ENCODE measurements at regions not wholly inside any gene's neighbourhood (a gene's known extent, or its start where the extent isn't known, plus 50 kb on each side); places are given as distances from the start of the nearest gene placed in this dataset.
"Not testable (repeated sequence)": the region's sequence is repeated elsewhere in the genome, so short reads cannot be mapped to it uniquely, and the experiment has no call there.

DNA sequence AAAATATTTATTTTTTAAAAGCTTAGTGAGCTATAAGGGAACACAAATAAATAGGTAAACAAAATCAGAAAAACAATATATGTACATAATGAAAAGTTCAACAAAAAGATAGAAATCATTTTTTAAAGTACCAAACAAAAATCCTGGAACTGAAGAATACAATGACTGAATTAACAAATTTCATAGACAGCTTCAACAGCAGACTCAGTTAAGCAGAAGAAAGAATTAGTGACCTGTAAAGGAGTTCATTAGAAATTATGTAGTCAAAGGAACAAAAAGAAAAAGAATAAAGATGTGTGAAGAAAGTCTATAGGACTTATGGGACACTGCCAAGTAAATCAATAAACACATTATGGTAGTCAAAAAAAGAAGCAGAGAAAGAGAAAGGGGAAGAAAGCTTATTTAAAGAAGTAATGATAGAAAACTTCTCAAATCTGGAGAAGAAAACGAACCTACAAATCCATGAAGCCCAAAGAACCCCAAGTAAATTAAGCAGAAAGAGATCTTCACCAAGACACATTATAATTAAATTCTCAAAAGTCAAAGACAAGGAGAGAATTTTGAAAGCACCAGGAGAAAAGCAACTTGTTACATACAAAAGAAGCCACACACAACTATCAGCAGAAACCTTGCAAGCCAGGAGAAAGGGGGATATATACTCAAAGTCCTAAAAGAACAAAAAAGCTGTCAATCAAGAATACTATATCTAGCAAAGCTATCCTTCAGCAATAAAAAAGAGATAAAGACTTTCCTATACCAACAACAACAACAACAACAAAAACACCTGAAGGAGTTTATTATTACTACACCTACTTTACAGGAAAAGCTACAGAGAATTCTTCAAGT, 338.9 kb downstream of the PTTG2 start:
- DNase-seq (ENCODE audit: insufficient read length, low spot score) (no peak), FAIRE-seq (no peak)
- TF ChIP-seq POLR2A (IDR thresholded peaks at IDR 0.05; ENCODE audit: low read depth, low read length): no peak

DNA sequence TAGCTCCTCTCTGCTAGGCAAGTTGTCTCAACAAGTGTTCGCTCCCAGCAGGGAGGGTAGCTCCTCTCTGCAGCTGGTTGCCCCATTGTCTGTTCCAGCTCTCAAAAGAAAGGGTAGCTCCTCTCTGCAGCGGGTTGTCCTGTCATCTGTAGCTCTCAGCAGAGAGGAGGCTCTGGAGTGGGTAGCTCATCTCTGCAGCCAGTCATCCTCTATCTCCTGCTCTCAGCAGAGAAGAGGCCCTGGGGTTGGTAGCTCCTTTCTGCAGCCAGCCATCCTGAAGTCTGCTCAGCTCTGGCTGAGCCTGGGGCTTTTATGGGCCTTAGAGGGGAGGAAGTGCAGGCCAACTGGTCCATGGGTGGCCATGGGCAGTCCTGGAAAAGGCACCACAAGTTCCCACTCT, 342.7 kb downstream of the PTTG2 start:
- DNase-seq (ENCODE audit: insufficient read length, low spot score) (no peak), FAIRE-seq (no peak)
- TF ChIP-seq POLR2A (IDR thresholded peaks at IDR 0.05; ENCODE audit: low read depth, low read length): no peak

DNA sequence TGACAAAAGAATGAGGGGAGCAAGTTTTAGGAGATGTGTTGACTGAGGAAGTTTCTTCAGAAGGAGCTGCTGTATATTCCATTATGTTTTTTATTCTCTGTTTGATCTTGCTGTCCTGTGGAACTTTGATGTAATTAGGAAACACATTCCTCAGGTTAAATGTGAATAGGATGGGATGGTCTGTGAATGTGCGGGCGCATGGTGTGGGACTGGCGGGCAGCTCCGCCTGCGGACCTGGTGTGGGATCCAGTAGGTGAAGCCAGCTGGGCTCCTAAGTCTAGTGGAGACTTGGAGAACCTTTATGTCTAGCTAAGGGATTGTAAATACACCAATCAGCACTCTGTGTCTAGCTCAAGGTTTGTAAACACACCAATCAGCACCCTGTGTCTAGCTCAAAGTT, 344.3 kb downstream of the PTTG2 start:
- FAIRE-seq: not testable (repeated sequence)

DNA sequence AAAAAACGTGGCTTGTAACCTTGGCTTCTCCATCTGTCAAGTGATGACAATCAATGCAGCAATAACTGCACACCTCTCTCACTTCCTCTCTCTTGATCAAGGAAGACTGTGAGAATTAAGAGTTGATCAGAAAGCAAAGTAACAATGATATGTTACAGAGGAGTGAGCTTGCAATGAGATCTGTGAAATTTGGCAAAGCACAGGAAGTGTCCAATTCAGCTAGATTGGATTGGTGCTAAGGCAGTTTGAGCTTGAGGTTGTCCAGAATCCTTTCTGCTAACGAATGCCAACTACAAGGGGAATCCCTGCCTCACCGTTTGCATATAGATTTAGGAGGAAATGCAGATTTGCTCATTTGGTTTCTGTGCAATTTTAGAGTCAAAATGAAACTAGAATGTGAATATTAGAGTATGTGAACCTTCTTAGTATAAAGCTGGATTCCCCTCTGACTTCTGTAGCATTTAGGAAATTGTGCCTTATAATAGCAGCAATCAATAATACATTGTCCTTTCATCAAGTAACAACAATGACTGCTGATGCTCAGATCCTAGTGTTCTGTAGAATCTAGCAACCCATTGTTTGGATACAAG, 346.4 kb downstream of the PTTG2 start:
- no peak for TF ChIP-seq POLR2A (IDR thresholded peaks at IDR 0.05; ENCODE audit: low read depth, low read length)
- no peak for FAIRE-seq
- no peak for DNase-seq (ENCODE audit: insufficient read length, low spot score)

More for the DNA sequence above, 344.3 kb downstream of the PTTG2 start:
- not testable (repeated sequence) for DNase-seq (ENCODE audit: insufficient read length, low spot score)

DNA sequence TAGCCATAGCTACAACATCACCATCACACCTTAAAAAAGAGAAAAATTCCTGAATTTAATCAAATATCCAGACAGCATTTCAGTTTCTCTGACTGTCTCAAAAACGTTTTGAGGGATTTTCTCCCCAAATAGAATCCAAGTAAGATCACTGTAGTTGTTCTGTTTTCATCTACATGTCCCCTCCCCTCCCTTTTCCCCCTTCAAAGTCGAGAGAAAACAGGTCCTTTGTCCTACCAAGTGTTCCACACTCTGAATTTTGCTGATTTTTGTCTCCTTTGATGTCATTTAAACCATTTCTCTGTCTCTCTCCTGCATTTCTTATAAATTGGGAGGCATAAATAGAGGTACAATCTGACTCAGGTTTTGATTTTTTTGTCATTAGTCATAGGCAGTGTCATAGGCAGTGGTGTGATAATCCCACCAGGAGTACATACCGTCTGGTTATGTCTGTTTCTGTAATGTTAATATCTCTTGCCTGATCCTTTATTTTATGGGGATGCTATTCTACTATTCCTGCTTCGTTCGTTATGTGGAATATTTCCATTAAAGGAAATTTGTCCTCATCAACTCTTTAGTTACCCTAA, 348.6 kb downstream of the PTTG2 start:
- TF ChIP-seq POLR2A (IDR thresholded peaks at IDR 0.05; ENCODE audit: low read depth, low read length): no peak
- FAIRE-seq (peak; percentile 52), DNase-seq (ENCODE audit: insufficient read length, low spot score) (no peak)

DNA sequence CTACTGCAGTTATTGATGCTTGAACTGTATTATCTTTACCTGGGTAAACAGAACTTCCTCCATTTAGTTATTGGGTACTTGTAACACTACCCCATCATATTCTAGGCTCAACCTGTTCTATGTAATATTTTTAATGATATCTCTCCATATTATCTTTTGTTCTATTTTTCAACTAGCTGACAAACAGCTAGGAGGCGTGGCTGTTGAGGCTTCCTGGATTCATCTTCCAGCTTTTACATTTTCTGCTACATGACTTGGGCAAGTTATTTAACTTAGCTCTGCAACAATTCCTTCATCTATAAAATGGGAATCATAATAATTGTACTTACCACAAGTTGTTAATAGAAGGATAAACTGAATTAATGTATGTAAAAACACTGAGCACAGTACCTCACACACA, 349.3 kb downstream of the PTTG2 start:
- DNase-seq (ENCODE audit: insufficient read length, low spot score) (no peak), FAIRE-seq (no peak)
- no peak for TF ChIP-seq POLR2A (IDR thresholded peaks at IDR 0.05; ENCODE audit: low read depth, low read length)

DNA sequence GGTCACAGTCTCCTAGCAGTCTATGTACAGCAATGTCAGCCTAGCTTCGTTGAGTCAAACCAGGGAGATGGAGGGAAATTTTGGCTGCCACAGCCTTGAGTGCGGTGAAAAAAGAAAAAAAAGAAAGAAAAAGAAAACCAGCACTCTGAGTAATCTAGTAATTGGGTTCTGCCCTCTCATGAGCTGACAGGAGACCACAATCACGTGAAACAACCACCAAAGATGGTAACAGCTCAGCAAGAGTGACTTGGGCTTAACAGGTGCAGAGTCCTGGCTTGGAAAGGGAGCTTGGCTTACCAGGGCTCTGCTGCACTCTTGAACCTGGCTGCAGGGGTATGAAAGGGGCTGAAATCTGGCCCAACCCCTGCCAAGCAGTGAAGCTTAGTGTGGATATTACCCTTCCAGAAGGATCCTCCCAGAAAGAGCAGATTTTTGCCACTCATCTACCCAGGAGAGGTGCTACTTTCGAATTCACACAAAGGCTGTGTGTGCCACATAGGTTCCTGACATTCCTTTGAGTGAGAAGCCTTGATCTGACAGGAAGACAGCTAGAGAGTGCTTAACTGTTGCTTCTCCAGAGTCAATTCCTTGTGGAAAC, 350.3 kb downstream of the PTTG2 start:
- DNase-seq (ENCODE audit: insufficient read length, low spot score): no peak
- TF ChIP-seq POLR2A (IDR thresholded peaks at IDR 0.05; ENCODE audit: low read depth, low read length): no peak
- FAIRE-seq: no peak

DNA sequence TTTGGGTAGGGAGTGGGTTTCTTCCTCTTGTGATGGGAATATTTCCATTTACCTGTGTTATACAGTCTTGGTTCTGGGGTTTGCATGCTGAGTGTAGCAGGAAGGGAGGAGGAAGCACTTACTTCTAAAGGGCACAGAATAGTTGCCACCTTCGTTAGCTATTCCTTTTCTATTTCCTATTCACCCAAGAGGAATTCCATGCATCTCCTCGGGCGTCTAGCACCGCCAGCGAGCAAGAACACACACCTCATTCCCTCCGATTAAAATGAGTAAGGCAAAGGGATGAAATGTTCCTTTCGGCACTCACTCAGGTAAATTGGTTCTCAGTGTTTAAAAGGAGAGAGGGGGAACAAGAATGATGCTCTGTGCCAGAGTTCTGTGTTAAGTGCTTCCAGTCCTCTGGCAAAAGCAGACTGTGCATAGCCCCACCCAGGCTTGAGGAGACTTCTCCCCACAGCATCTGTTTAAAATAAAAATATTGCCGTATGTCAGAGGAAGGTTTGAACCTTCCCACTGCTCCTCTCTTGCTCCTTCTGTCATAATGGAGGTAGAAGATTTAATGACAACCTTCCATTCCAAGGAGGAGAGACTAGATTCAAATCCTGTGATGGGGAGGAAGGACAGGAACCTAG, 351.4 kb downstream of the PTTG2 start:
- no peak for TF ChIP-seq POLR2A (IDR thresholded peaks at IDR 0.05; ENCODE audit: low read depth, low read length)
- FAIRE-seq (no peak), DNase-seq (ENCODE audit: insufficient read length, low spot score) (no peak)

DNA sequence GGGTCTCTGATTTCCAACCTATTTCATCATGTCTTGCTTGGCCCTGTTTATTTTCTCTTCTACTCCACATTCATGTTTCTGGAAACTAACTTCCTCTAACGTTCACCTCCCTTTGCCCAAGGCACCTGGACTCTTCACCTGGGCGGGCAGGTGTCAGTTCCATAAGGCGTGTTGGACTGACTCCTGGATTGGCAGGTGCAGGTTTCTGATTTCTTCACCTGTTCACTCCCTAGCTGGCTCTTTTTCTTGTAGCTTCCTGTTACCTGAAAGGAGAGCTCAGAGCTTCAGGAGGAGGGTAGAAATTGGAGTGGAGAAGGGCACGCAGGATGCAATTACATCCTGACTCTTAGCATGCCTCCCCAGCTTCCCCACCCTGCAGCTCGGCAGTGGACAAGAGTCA, 350.8 kb upstream of the KLF3 start:
- no peak for FAIRE-seq
- no peak for TF ChIP-seq POLR2A (IDR thresholded peaks at IDR 0.05; ENCODE audit: low read depth, low read length)
- DNase-seq (ENCODE audit: insufficient read length, low spot score): no peak

DNA sequence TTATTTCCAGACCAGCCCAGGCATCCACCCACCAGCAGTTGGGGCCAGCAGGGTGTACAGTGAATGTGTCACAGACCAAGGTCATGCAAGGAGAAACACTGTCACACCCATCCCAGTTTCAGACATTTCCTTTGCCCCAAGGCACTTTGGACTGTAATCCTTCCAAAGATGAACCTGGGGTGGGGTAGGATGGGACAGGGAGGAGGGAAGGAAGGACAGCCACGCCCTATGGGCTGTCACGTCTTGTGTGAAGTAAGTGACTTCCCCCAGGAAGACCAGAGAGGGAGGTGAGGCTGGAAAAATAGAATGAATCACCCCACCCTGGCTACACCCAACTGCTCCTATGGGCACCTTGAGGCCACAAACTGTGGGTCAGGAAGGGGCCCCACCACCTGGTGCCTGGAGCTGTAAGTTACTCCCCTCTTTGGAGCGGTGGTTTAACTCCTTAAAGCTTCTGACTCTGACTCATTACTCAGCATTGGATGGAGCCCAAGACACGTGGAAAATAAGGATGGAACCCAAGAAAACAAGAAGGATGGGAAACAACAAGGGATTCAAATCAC, 349.9 kb upstream of the KLF3 start:
- no peak for TF ChIP-seq POLR2A (IDR thresholded peaks at IDR 0.05; ENCODE audit: low read depth, low read length)
- DNase-seq (ENCODE audit: insufficient read length, low spot score): peak; percentile 35

DNA sequence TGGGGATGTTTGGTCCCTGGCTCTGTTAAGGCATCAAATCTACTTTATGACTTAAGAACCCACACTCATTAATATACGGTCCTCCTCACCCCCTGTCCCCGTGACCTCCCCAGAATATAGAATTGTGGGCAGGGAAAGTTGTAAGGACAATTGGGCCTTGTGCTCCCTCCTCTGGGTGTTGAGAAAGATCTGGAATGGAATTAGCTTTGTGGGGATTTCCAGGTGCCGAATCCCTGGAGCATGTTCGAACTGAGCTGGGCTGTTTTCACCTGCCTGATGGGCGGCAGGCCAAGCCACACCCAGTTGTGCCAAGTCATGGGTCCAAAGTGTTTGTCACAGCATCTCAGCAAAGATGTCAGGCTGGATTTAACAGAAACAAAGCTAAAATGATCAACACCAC, 349.3 kb upstream of the KLF3 start:
- no peak for DNase-seq (ENCODE audit: insufficient read length, low spot score)
- TF ChIP-seq POLR2A (IDR thresholded peaks at IDR 0.05; ENCODE audit: low read depth, low read length): no peak
- FAIRE-seq: no peak

More for the DNA sequence above, 349.9 kb upstream of the KLF3 start:
- FAIRE-seq: peak; percentile 64

DNA sequence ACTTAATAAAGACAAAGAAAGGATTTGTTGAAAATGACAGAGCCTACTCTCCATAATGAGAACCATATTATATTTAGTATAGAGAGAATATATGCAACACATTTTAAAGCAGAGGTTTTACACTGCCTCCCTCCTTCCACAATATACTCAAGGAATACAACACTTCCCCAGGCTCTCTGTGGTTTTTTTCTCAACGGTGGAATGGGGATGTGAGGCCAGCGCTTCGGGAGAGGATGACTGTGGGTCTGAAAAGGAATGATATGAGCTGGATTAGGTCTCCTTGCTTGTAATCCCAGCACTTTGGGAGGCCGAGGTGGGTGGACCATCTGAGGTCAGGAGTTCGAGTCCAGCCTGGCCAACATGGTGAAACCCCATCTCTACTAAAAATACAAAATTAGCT, 348.7 kb upstream of the KLF3 start:
- TF ChIP-seq POLR2A (IDR thresholded peaks at IDR 0.05; ENCODE audit: low read depth, low read length): no peak
- DNase-seq (ENCODE audit: insufficient read length, low spot score) (no peak), FAIRE-seq (no peak)

DNA sequence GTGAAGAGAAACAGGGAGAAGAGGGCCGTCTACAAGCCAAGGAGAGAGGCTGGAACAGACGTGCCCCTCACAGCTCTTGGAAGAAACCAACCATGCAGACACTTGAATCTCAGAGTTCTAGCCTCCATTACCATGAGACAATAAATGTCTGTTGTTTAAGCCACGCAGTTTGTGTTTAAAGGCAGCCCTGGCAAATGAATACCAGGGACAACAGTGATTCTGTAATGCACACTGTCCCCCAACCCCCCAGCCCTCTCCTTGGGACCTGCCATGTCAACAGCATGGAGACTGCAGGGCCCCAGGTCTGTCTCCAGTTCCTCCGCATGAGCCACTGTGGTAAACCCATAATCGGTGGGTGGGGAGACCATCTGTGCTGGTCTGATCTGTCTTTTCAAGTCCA, 348.0 kb upstream of the KLF3 start:
- FAIRE-seq (no peak), DNase-seq (ENCODE audit: insufficient read length, low spot score) (no peak)
- no peak for TF ChIP-seq POLR2A (IDR thresholded peaks at IDR 0.05; ENCODE audit: low read depth, low read length)

Data from H54 (cell line).